BJ (cell line): ENCODE measurements at regions not wholly inside any gene's neighbourhood (a gene's known extent, or its start where the extent isn't known, plus 50 kb on each side); places are given as distances from the start of the nearest gene placed in this dataset.
A peak's percentile ranks its signal among the peaks of the same experiment; 100 is the strongest.

ENCODE experiments used
- CTCF ChIA-PET: fragments of 350-600 bp; formaldehyde crosslinking; extraction: SDS; loops from one replicate; lab custom pipeline; 2021; ENCODE audit warnings: antibody characterized with exemption, inconsistent platforms; lab: Yijun Ruan, JAX
- POLR2A ChIA-PET: fragments of 300-600 bp; sonication (Branson Sonifier 250); formaldehyde crosslinking; extraction: SDS; loops from one replicate; lab custom pipeline; 2021; ENCODE audit warnings: antibody characterized with exemption; lab: Charles Lee
- DNase-seq: peaks from one replicate; pipeline ENCODE4 v3.0.0-alpha.2; 2011; ENCODE audit warnings: low read depth
- H3K27me3 ChIP-seq: 2 replicates; pipeline ENCODE4 v1.6.0; 2011; ENCODE audit warnings: low read length; ENCODE audit not compliant: control insufficient read depth, insufficient read depth
- H3K36me3 ChIP-seq: 2 replicates; pipeline ENCODE4 v1.5.1; 2011; ENCODE audit warnings: low read length; ENCODE audit not compliant: control insufficient read depth, insufficient read depth
- H3K4me3 ChIP-seq: 2 replicates; pipeline ENCODE4 v1.5.1; 2011; ENCODE audit warnings: low read depth, mild to moderate bottlenecking, control low read depth, low read length
- TF ChIP-seq, protein P1 (sequence below): IDR thresholded peaks from 2 replicates; pipeline ENCODE4 v1.5.1; 2011; ENCODE audit warnings: low read depth, mild to moderate bottlenecking, control low read depth, inconsistent platforms, low read length, moderate library complexity; ENCODE audit not compliant: insufficient read depth

GRCh38 chr2:84314250-84314649, 144.8 kb downstream of the SUCLG1 start:
- TF ChIP-seq, protein P1, sequence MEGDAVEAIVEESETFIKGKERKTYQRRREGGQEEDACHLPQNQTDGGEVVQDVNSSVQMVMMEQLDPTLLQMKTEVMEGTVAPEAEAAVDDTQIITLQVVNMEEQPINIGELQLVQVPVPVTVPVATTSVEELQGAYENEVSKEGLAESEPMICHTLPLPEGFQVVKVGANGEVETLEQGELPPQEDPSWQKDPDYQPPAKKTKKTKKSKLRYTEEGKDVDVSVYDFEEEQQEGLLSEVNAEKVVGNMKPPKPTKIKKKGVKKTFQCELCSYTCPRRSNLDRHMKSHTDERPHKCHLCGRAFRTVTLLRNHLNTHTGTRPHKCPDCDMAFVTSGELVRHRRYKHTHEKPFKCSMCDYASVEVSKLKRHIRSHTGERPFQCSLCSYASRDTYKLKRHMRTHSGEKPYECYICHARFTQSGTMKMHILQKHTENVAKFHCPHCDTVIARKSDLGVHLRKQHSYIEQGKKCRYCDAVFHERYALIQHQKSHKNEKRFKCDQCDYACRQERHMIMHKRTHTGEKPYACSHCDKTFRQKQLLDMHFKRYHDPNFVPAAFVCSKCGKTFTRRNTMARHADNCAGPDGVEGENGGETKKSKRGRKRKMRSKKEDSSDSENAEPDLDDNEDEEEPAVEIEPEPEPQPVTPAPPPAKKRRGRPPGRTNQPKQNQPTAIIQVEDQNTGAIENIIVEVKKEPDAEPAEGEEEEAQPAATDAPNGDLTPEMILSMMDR, result no peak
- CTCF ChIA-PET, result interaction anchor here (1.1 to 5.3 kb wide), 14 partner anchors 10 to 298 kb away, joined by 3 to 35 read pairs (median 6); no protein-coding TSS in a partner anchor
- POLR2A ChIA-PET, result no interaction called here

GRCh38 chr2:84309281-84309680, 149.8 kb downstream of the SUCLG1 start:
- ChIA-PET POLR2A (no interaction called here), CTCF (interaction anchor here (1.2 kb wide), 1 partner anchor 20 kb away, joined by 3 read pairs; no protein-coding TSS in a partner anchor)
- no peaks in the 10 kb centered on the region for H3K27me3 ChIP-seq
- TF ChIP-seq, protein P1, result no peak
- no peaks in the 10 kb centered on the region for H3K36me3 ChIP-seq
- no peak overlapping the region for H3K4me3 ChIP-seq
- DNase-seq, result no peak

More at GRCh38 chr2:84314250-84314649, 144.8 kb downstream of the SUCLG1 start:
- H3K36me3 ChIP-seq, result no peaks in the 10 kb centered on the region
- DNase-seq, result no peak
- no peaks in the 10 kb centered on the region for H3K27me3 ChIP-seq
- H3K4me3 ChIP-seq, result no peak overlapping the region

GRCh38 chr2:84306361-84306760, 152.7 kb downstream of the SUCLG1 start:
- TF ChIP-seq, protein P1, result no peak
- ChIA-PET CTCF (no interaction called here), POLR2A (no interaction called here)
- DNase-seq, result no peak
- Histone ChIP-seq H3K27me3 (no peaks in the 10 kb centered on the region), H3K36me3 (no peaks in the 10 kb centered on the region), H3K4me3 (no peak overlapping the region)

- ChIA-PET CTCF (interaction anchor here (0.8 to 3.1 kb wide), 9 partner anchors 9 to 280 kb away, joined by 3 to 24 read pairs (median 4); no protein-coding TSS in a partner anchor), POLR2A (no interaction called here)
- no peak overlapping the region for H3K4me3 ChIP-seq
- TF ChIP-seq, protein P1, result peak; percentile 90
- no peaks in the 10 kb centered on the region for H3K27me3 ChIP-seq
- DNase-seq, result no peak
- no peaks in the 10 kb centered on the region for H3K36me3 ChIP-seq
Observed at GRCh38 chr2:84302513-84303412, 156.3 kb downstream of the SUCLG1 start.

- ChIA-PET CTCF (interaction anchor here (1.2 kb wide), 1 partner anchor 18 kb away, joined by 3 read pairs; no protein-coding TSS in a partner anchor), POLR2A (no interaction called here)
- DNase-seq, result no peak
- no peaks in the 10 kb centered on the region for H3K27me3 ChIP-seq
- no peaks in the 10 kb centered on the region for H3K36me3 ChIP-seq
- TF ChIP-seq, protein P1, result no peak
- no peak overlapping the region for H3K4me3 ChIP-seq
Observed at GRCh38 chr2:84301717-84302116, 157.4 kb downstream of the SUCLG1 start.
